HL-60 (cell line): ENCODE measurements at regions not wholly inside any gene's neighbourhood (a gene's known extent, or its start where the extent isn't known, plus 50 kb on each side); places are given as distances from the start of the nearest gene placed in this dataset.

Source experiments
- DNase-seq, 2 experiments: peaks; one replicate each; pipeline ENCODE4 v3.0.0-alpha.2; 2010 to 2020; ENCODE audit warnings: low read depth in 1 of 2, low spot score in 1 of 2
- H3K27ac ChIP-seq: fragments of 250-450 bp; sonication (Bioruptor Pico); replicated peaks from 2 replicates; pipeline ENCODE4 v1.5.1; 2020; ENCODE audit warnings: mild to moderate bottlenecking, moderate library complexity
- H3K27me3 ChIP-seq: fragments of 250-450 bp; sonication (Bioruptor Pico); 2 replicates; pipeline ENCODE4 v1.5.1; 2021; ENCODE audit warnings: mild to moderate bottlenecking, moderate library complexity; ENCODE audit not compliant: insufficient read depth, poor library complexity, severe bottlenecking
- H3K4me3 ChIP-seq: replicated peaks from 2 replicates; pipeline ENCODE4 v1.5.1; 2011; ENCODE audit warnings: mild to moderate bottlenecking, control low read depth, low read length; ENCODE audit not compliant: insufficient read depth
- CTCF ChIP-seq: IDR thresholded peaks from one replicate; pipeline ENCODE4 v1.5.1; 2011; ENCODE audit warnings: low read length, control low read depth, inconsistent platforms; ENCODE audit not compliant: insufficient read depth
- GABPA ChIP-seq: IDR thresholded peaks from 2 replicates; pipeline ENCODE4 v1.6.1; 2012; ENCODE audit warnings: low read depth
- POLR2AphosphoS5 ChIP-seq: IDR thresholded peaks from 2 replicates; pipeline ENCODE4 v1.6.1; 2012; ENCODE audit warnings: low read depth
- REST ChIP-seq: IDR thresholded peaks from 2 replicates; pipeline ENCODE4 v1.6.1; 2012; ENCODE audit warnings: low read depth; ENCODE audit not compliant: insufficient replicate concordance
- SPI1 ChIP-seq: IDR thresholded peaks from 2 replicates; pipeline ENCODE4 v1.6.1; 2012; ENCODE audit warnings: low read depth, mild to moderate bottlenecking, borderline replicate concordance

GRCh38 chr16:73301984-73302383 is 254.1 kb upstream of the ZFHX3 start:
- Histone ChIP-seq H3K27me3 (no peaks in the 10 kb centered on the region), H3K4me3 (no peak overlapping the region), H3K27ac (no peak overlapping the region)
- DNase-seq, result no peak
- no peak for TF ChIP-seq REST
- TF ChIP-seq GABPA, result no peak
- no peak for TF ChIP-seq POLR2AphosphoS5
- no peak for TF ChIP-seq CTCF
- no peak for TF ChIP-seq SPI1

GRCh38 chr16:73299346-73299745 is 251.4 kb upstream of the ZFHX3 start:
- DNase-seq, result no peak
- Histone ChIP-seq H3K27me3 (no peaks in the 10 kb centered on the region), H3K4me3 (no peak overlapping the region), H3K27ac (no peak overlapping the region)
- TF ChIP-seq CTCF, result no peak
- TF ChIP-seq POLR2AphosphoS5, result no peak
- no peak for TF ChIP-seq REST
- TF ChIP-seq GABPA, result no peak
- no peak for TF ChIP-seq SPI1

- DNase-seq, result no peak
- no peak overlapping the region for H3K4me3 ChIP-seq
Measured at GRCh38 chr16:73298562-73298961, 250.6 kb upstream of the ZFHX3 start.

More at GRCh38 chr16:73298562-73298961, 250.6 kb upstream of the ZFHX3 start:
- Histone ChIP-seq H3K27ac (no peak overlapping the region), H3K27me3 (no peaks in the 10 kb centered on the region)
- TF ChIP-seq GABPA (no peak), POLR2AphosphoS5 (no peak), SPI1 (no peak), REST (no peak), CTCF (no peak)
